ENCODE measurements at regions not wholly inside any gene's neighbourhood (a gene's known extent, or its start where the extent isn't known, plus 50 kb on each side); places are given as distances from the start of the nearest gene placed in this dataset.

DNA sequence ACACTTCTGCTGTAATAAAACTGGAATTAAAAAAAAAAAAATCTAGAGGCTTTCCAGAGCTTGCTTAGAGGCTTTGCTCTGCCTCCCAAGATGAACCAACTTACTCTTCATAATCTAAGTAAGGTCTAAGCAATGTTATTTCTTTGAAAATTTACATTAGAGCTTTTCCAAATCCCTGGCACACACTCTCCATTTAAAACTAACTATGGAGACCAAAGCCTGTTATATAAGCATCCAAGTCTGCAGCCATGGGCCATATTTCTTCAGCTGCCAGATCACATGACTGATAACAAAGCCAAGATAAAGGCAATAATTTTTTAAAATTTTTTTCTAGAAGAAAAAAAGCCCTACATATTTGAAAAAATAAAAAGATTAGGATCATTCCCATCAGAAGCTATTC, 55.0 kb upstream of the ARHGEF3 start:
- Histone ChIP-seq H3K27me3 (no peaks in the 10 kb centered on the region), H3K36me3 (no peaks in the 10 kb centered on the region), H3K9me3 (no peaks in the 10 kb centered on the region), H3K4me1 (ENCODE audit: insufficient read depth) (no peaks in the 10 kb centered on the region), H3K4me3 (no peak overlapping the region), H3K27ac (no peak overlapping the region)
- TF ChIP-seq POLR2A (IDR thresholded peaks at IDR 0.05): no peak
- TF ChIP-seq CTCF (IDR thresholded peaks at IDR 0.05): no peak
- no peak for TF ChIP-seq EP300 (IDR thresholded peaks at IDR 0.05)
- no peak for DNase-seq
- intact Hi-C loops (cut with DNase I): loop anchor here in 1 of 4 donors (10.0 kb wide), 1 partner anchor 58 kb away; no protein-coding TSS in a partner anchor

- Histone ChIP-seq H3K36me3 (no peaks in the 10 kb centered on the region), H3K4me1 (ENCODE audit: insufficient read depth) (no peaks in the 10 kb centered on the region), H3K4me3 (no peak overlapping the region), H3K27me3 (no peaks in the 10 kb centered on the region), H3K9me3 (no peaks in the 10 kb centered on the region), H3K27ac (no peak overlapping the region)
- TF ChIP-seq CTCF (IDR thresholded peaks at IDR 0.05) (peak in 1 of 3 donors; percentile 21), EP300 (IDR thresholded peaks at IDR 0.05) (no peak), POLR2A (IDR thresholded peaks at IDR 0.05) (no peak)
- 70 to 82% (median 81%) methylated on average over 9 of the region's 9 CpGs for WGBS, 3 donors
- DNase-seq: peak in 2 of 5 donors; percentile 27 to 36
- intact Hi-C loops (cut with DNase I): loop anchor here in 1 of 4 donors (10.0 kb wide), 1 partner anchor 59 kb away; no protein-coding TSS in a partner anchor
Measured at GRCh38 chr3:56855856-56856512, 54.2 kb upstream of the ARHGEF3 start.

DNA sequence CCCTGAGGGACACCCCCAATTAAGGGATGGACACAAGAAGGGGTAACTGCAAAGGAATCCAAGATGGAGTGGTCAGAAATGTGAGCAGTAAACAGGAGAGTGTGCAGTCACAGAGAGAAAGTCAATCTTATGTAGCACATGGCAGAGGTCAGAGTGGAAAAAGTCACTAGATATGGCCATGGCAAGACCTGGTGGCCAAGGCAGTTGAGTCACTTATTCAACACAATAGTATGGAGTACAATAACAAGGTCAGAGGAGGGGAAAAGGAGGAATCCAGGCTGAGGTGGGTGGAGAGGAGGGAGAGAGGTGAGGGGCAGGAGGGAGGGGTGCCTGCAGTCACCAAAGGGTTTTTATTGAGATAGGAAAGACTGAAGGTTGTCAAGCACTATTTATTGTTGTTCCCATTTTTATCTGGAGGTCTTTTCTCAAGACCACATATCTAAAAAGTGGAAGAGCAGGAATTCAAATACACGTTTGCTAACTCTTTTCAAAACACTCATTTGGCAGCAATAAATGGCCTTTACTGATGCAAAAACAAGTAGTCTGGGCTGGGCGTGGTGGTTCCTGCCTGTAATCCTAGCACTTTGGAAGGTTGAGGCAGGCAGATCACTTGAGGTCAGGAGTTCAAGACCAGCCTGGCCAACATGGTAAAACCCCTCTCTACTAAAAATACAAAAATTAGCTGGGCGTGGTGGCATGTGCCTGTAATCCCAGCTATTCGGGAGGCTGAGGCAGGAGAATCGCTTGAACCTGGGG, 53.3 kb upstream of the ARHGEF3 start:
- intact Hi-C loops (cut with DNase I): loop anchor here in 1 of 4 donors (10.0 kb wide), 1 partner anchor 60 kb away; no protein-coding TSS in a partner anchor
- Histone ChIP-seq H3K27me3 (no peaks in the 10 kb centered on the region), H3K9me3 (no peaks in the 10 kb centered on the region), H3K27ac (no peak overlapping the region), H3K36me3 (no peaks in the 10 kb centered on the region), H3K4me1 (ENCODE audit: insufficient read depth) (no peaks in the 10 kb centered on the region), H3K4me3 (no peak overlapping the region)
- 68 to 75% (median 73%) methylated on average over 5 of the region's 5 CpGs for WGBS, 3 donors
- TF ChIP-seq CTCF (IDR thresholded peaks at IDR 0.05) (no peak), POLR2A (IDR thresholded peaks at IDR 0.05) (no peak), EP300 (IDR thresholded peaks at IDR 0.05) (no peak)
- DNase-seq: no peak

DNA sequence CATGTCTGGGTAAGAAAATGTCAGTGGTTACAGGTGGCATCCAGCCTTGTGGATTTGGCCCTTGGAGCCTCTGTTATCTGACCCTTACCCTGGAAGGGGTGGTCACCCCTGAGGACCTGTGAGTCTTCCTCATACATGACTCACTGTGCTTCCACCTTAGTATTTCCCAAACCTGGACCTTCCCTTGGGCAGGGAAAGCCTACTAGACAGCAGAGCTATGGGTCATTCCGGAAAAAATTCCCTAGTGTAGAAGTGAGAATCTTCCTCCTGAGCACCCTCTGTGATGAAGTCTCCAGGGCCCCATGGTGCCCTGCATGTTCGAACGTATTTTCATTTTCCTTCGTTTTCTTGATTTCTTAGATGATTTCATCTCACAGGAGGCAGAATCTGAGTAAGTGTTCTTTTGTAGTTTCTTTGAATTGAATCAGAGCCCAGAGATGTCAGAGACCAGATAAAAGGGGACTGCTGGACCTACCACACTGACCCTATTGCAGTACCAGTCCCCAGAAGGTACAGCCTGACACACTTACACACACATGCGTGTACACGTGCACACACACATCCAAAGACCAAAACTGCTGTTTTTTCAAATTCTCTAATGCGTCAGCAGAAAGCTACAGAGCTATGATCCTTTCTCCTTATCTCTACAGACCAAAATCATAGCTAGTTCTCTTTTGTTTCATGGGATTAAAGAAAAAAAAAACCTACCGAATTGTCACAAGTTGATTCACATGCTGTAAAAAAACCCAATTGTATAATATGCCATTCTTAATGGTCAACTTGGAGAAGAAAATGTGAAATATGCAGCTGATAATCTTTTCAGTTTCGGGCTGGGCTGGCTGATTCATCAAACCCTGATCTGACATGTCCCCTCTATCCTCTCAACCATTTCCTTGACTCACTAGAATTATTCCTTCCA, 50.5 kb upstream of the ARHGEF3 start:
- H3K27ac ChIP-seq: no peak overlapping the region
- no peaks in the 10 kb centered on the region for H3K36me3 ChIP-seq
- DNase-seq: no peak
- WGBS, 3 donors: 83 to 87% (median 87%) methylated on average over 9 of the region's 9 CpGs
- H3K27me3 ChIP-seq: no peaks in the 10 kb centered on the region
- TF ChIP-seq CTCF (IDR thresholded peaks at IDR 0.05) (no peak), POLR2A (IDR thresholded peaks at IDR 0.05) (no peak), EP300 (IDR thresholded peaks at IDR 0.05) (no peak)
- H3K4me1 ChIP-seq (ENCODE audit: insufficient read depth): no peaks in the 10 kb centered on the region
- H3K9me3 ChIP-seq: no peaks in the 10 kb centered on the region
- intact Hi-C loops (cut with DNase I): loop anchor here in 1 of 4 donors (10.0 kb wide), 1 partner anchor 63 kb away; no protein-coding TSS in a partner anchor
- no peak overlapping the region for H3K4me3 ChIP-seq
